Stimulated activated CD8-positive, alpha-beta memory T cell treated with anti-CD3 and anti-CD28 coated beads, Interleukin-12 subunit alpha, Interleukin-12 subunit beta, amount 100 ng/mL, for 24 hours (primary cell): ENCODE measurements at regions not wholly inside any gene's neighbourhood (a gene's known extent, or its start where the extent isn't known, plus 50 kb on each side); places are given as distances from the start of the nearest gene placed in this dataset.
"Not testable (repeated sequence)": the region's sequence is repeated elsewhere in the genome, so short reads cannot be mapped to it uniquely, and the experiment has no call there.

Source experiments
- DNase-seq: peaks from one replicate; pipeline ENCODE4 v3.0.0-alpha.2; 2020; ENCODE audit errors: extremely low read depth

DNA sequence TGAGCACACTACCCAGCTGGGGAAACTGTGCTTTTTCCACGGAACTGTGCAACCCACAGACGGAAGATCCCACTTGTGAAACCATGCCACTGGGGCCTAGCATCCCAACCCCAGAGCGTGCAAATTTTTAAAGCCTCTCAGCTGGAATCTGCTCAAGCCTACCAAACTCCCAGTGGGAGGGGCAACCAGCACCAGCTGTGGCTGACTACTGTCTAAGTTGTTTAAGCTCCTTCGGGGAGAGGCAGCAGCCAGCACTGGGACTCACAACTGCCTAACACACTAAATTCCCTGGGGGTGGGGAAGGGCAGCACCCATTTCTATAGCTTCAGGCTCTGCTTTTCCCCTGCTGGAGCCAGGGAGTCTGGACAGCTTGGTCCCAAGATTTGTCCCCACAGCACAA lies 287.6 kb upstream of the MSX2 start:
- no peak for DNase-seq

DNA sequence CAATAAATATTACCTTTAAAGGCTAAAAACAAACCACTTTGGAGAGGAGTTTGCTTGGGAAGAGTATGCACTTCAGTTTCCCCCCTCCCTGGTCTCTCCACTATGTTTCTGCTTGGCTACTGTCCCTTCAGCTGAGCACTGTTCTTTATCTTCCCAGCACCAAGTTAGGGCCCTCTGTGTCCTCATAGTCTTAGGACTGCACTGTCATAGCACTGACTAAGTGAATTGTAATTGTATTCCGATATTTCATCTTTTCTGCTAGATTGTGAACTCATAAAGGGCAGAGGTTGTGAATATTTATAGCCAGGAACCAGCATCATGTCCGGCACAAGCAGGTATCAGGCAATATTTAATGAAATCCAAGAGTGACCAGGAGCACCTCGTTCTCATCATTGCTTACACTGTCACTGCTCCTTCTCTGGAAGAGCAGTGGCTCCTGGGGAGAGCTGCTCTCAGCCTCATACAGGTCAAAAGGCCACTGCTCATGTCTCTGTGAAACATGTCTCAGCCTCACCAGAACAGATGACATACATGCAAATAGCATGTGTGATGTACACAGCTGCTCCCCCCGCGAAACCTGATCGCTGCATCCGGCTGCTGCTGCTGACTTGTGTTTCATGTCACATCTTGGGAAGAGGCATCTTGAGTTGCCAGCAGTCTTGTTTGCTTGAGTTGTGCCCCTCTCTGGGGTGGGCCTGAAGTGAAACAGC lies 279.7 kb upstream of the MSX2 start:
- no peak for DNase-seq

DNA sequence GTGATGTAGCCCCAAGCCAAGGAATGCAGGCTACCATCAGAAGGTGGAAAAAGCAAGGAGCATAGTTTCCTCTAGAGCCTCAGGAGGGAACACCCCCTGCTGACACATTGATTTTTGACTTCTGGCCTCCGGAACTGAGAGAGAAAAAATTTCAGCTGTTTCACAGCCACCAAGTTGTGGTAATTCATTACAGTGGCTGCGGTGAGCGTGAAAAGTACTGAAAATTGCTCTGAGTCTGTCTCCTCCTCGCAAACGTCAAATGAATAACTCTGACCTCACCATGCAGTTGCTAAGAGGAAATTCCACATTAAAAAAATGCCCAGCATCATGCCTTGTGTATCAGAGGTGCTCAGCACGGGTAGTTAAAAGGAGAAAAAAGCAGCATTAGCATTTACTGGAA lies 277.9 kb upstream of the MSX2 start:
- DNase-seq = no peak

DNA sequence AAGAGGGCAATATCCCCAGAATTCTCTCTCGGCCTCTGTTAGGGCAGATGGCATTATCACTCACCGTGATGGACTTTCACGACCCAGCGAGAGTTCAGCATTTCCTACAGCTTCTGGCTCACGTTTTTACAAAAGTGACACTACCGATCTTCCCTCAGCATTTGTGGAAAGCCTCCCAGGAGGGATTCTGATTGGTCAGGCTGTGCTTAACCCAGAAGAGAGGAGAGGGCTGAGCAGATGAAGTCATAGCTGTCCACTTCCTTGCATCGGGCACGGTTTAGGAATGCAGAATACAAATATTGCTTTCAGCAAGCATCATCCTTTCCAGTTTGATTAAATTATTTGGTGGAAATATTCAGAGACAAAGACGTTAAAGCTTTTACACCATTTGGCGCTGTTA lies 277.4 kb upstream of the MSX2 start:
- no peak for DNase-seq

DNA sequence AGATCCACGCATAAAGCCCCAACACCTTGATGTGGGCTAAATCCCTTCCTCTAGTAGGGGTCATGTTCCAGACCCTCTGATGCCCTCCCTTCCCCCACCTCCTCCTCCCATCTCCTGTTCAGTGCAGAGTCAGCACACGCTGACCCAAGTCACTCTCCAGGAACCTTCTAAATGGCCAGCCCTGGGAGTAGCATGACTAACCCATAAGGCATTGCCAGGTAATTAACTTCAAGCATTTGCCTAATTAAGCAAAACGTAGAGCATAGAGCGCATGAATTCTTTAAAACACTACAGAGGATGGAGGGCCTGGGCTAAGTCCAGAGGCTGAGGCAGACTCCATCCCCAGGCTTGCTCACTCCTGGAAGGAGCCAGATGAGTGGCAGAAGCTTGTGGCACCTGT lies 276.3 kb upstream of the MSX2 start:
- no peak for DNase-seq

DNA sequence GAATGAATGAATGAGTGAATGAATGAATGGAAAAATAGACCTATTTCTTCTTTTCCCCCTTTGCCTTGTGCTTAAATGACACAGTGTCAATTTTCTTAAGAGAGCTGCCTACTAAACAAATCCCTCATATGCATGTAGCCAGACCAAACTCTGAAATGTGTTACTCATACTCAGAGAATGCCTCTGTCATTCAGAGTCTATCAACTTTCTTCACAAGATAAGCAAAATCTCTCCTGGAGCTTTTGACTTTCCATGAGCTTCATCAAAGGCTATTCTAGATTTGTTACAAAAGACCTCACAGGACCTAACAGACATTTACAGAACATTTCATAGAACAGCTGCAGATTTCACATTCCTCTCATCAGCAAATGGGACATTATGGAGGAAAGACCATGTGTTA lies 275.7 kb upstream of the MSX2 start:
- DNase-seq = no peak

DNA sequence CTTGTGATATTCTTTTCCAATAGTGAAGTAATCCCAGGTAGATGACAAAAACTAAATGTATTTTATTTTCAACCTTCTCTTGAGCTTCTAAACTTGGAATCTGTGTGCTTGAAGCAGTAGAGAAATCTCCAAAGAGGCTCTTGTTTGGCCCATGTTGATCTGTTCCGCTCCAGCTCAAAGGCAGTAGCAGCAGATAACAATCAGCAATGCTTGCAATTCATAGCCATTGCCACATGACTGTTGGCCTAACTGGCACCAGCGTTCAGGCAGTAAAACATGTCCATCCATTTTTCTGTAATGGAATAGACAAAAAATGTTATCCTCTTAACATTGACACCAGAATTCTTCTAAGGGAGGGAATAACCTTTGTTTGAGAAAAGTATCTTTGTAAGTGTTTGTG lies 270.7 kb upstream of the MSX2 start:
- no peak for DNase-seq

DNA sequence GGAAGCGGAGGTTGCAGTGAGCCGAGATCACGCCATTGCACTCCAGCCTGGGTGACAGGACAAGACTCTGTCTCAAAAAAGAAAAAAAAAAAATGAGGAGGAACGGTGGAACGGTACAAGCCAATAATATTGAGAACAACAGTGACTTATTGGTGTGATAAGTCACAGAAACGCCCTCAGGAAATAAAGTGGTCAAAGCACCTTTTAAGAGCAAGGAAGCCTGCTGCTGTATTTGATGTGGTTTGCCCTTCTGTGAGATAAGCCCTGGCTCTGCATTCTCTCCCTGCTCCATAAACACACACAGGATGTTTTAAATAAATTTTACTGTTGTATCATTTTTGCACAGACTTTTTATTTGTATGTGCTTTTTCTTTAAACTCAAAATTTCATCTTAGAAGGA lies 269.9 kb upstream of the MSX2 start:
- DNase-seq = no peak

DNA sequence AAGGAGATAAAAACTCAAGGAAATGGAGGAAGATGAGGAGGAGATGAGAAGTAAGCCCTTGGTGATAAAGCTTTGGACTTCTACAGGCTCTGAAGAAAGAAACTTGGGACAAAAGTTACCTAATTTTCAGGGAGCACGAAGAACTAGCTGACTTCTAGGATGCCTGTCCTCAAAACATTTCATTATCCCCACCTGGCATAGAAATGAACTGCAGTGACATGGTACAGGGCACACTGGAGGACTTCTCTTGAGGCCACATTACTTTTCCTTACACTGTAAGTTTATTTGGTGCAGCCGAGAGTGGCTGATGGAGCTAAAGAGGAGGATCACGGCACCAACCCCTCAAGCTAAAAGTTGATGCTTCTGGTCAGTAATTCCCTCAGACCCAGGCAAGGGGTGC lies 269.5 kb upstream of the MSX2 start:
- DNase-seq = no peak

DNA sequence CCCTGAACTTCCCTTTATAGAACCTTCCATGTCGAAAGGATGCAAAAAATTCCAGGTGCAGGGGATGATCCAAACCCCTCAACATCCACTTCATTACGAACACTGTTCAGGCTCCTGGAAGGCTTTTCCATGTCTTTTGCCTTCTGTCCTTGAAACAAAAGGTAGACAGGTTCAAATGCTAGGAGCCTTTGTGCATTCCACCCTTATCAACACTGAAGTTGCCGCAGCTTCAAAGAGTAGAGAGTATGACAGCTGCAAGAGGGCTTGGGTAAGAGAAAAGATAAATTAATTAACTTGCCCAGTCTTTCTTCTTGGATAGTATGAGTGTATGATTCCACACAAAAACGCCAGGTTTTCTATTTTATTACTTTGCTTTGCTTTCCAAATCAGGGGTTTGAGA lies 269.1 kb upstream of the MSX2 start:
- DNase-seq = no peak

DNA sequence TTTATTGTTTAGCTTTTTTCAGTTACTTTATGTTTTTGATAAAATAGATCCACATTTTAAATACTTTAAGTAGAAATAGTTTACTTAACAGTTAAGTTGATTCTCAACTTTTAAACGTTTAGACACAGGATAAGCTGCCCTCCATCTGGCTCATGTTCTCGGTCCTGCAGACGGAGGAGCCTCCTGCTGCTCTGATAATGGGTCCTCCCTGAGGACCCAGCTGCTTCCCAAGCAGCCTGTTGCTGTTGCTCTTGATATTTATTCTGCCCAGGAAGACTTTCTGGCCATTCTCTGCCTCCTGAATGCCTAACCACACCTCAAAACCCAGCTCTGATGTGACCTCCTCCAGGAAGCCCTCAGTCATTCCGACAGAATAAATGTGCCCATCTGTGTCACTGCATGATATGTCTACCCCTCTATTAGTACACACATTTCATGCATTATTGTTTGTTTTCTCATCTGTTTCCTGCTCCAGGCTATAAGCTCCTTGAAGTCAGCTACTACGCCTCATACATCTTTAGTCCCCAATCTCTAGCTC lies 267.2 kb upstream of the MSX2 start:
- DNase-seq = no peak

DNA sequence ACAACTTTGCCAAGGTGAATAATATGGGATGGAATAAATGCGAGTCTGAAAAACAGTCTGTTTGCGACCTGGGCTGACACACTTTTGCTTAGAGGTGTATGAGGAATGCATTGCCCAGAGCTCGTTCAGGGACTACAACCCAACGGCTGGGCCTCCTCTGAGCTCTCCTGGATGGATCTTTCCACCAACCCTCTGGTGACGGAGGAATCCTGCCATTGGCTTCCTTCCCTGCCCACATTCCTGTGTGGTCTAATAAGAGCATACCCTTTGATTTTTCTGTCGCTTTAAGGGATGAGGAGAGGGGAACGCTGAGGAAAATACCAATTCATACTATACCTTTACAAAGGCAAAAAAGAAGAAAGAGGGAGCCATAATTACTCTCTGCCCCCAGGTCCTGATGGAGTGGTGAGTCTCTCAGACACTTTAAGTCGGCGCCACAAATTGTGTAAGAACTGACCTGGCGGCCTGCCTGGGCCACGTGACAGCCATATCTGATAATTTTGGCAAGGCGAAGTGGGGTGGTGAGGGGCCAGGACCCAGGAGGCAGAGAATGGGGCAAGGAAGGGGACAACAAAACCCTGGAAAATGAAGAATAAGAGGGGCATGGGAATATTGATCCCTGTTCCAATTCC lies 265.2 kb upstream of the MSX2 start:
- no peak for DNase-seq

DNA sequence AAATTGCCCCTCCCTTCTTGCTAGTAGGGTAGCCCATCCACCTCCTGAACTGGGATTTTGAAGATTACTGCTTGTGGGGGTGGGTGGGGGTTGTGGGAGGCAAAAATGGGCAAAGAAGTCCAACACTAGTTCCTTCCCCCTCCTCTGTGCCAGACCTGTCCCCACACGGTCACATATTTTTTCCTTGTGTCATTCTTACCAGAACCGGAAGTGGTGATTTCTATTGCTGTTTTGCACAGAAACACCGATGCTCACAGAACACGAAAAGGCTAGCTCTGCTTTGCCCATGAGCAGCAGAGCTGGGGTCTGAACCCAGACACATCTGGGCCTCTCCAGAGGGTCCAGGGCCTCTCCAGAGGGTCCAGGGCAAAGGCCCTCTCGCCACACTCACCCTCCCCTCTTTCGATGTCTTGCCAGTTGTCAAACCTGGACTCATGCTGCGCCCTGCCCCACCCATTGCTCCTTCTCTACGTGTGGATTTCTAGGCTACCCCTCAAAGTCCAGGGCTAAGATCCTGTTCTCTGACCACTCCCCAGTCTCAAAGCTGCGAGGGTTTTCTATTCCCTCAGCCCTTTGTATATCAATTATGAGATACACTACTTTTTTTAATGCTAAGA lies 264.4 kb upstream of the MSX2 start:
- no peak for DNase-seq

DNA sequence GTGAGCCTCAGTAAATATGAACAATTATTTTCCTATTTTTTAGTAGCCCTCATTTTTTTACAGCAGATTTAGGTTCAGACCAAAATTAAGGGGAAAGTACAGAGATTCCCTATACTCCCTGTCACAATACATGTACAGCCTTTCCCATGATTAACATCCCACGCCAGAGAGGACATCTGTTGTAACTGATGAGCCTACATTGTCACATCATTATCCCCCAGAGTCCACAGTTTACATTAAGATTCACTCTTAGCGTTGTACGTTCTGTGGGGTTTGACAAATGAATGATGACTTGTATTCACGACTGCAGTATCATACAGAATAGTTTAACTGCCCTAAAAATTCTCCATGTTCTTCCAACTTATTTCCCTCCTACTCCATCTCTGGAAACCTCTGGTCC lies 262.3 kb upstream of the MSX2 start:
- DNase-seq = no peak

DNA sequence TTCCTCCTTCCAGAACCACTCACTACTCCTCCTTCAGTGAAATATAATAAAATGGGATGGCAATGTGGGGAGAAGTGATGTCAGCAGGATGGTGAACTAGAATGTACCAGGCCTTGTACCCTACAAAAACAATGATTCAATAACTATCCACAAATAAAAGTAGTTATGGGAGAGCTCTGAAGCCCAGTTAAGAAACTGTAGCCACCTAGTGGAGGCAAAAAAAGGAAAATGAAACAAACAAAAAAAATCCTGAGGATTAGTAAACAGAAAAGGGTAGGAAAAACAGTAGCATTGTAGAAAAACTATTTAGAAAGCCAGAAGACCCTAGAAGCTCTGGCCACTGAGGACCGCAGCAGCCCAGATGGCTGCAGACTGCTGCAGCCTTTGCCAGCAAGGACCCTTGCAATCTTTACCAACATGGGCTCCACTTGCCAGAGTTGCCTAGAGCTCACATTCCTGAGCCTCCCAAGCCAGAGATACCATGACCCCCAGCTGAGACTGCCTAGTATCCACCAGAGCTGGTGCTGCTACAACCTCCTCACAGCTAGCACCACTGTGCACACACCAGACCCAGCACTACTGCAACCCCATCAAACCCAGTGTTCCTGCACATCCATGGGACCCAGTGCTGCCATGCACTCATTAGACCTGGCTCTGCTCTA lies 259.7 kb upstream of the MSX2 start:
- DNase-seq = no peak

DNA sequence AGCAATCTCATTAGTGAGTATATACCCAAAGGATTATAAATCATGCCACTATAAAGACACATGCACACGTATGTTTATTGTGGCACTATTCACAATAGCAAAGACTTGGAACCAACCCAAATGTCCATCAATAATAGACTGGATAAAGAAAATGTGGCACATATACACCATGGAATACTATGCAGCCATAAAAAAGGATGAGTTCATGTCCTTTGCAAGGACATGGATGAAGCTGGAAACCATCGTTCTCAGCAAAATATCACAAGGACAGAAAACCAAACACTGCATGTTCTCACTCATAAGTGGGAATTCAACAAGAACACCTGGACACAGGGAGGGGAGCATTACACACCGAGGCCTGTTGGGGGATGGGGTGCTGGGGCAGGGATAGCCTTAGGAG lies 252.9 kb upstream of the MSX2 start:
- DNase-seq = not testable (repeated sequence)

DNA sequence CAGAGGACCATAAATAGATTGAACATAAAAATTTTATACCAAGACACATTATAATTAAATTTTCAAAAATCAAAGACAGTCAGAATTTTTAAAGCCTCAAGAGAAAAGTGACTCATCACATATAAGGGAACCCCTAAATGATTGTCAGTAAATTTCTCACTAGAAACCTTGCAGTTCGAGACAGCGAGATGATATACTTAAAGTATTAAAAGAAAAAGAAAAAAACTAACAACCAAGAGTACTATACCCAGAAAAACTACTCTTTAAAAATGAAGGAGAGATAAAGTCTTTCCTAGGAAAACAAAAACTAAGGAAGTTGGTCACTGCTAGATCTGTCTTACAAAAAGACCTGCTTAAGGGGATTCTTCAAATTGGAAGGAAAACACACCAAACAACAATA lies 251.4 kb upstream of the MSX2 start:
- no peak for DNase-seq

DNA sequence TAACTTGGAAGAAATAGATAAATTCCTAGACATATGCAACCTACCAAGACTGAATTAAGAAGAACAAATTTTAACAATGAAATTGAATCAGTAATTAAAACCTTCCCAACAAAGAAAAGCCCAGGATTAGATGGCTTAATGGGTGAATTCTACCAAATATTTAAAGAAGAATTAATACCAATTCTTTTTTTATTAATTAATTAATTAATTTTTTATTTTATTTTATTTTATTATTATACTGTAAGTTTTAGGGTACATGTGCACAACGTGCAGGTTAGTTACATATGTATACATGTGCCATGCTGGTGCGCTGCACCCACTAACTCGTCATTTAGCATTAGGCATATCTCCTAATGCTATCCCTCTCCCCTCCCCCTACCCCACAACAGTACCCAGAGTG lies 248.4 kb upstream of the MSX2 start:
- not testable (repeated sequence) for DNase-seq

DNA sequence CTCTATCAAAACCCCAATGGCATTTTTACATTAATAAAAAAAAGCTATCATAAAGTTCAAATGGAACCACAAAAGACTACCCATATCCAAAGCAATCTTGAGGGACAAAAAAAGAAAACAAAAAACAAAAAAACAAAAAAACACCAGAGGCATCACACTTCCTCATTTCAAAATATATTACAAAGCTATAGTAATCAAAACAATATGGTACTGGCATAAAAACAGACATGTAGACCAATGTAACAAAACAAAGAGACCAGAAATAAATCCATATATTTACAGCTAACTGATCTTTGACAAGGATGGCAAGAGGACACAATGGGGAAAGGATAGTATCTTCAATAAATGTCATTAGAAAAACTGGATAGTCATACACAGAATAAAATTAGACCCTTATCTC lies 245.1 kb upstream of the MSX2 start:
- no peak for DNase-seq

DNA sequence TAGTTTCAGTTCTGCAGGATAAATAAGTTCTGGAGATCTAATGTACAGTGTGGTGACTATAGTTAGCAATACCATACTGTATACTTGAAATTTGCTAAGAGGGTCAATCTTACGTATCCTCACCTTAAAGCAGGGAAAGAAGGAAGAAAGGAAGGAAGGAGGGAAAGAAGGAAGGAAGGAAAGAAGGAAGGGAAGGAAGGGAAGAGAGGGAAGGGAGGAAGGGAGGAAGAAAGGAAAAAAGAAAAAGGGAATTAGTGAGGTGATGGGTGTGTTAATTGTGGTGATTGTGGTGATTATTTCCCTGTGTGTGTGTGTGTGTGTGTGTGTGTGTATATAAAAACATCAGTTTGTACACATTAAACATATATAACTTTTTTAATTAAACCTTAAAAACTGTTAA lies 242.6 kb upstream of the MSX2 start:
- no peak for DNase-seq

DNA sequence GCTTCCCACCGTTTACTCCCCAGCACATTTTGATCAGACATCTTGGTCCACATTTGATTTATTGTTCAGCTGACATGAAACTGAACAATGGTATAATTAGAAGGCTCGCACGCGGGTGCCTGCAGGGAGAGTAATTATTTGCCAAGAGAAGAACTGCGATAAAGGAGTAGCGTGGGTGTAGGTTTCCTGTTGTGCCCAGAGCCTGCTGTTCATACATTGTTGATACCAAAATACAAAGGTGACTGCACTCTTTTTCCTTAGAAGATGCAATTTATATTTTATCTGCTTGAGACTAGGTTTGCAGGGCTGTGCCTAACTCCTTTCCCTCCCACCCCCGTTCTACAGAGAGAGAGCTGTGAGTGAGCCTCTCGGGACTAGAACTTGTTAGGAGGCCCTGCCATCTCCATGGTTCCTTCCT lies 241.8 kb upstream of the MSX2 start:
- DNase-seq = no peak

DNA sequence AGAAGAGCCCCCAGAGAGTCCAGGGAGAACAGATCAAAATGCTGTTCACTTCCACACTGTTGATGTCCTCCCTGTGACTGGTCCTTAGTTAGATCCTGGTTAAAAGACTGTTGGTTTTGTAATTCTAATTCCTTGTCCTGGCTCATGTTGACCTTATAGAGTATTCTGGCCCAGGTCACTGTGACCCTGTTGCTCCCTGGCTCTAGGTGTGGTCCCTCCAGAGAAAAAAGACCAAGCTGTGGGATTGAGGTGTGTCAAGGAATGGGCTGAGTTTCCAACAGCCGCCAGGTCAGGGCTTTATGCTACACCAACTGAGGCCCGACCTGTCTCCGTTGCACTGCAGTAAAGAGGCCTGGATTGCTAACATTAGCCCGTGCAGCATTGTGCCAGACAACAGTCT lies 241.0 kb upstream of the MSX2 start:
- no peak for DNase-seq

DNA sequence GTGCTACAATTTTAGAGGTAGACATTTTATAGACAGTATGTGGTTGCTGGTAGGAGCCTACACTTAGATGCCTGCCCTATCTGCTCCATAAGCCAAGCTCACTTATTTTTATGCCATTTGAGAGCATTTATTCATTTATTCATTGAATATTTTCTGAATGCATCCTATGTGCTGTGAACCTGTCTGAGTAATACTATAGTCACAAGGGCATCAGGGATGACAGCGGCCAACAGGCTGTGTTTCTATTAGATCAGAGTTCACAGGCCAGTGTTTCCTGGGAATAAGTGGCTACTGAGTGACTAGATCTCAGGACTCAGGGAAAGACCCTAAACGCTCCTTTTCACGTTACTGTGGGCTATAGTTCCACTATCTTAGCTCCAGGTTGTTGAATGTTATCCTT lies 235.2 kb upstream of the MSX2 start:
- DNase-seq = no peak
